ENCODE measurements at regions not wholly inside any gene's neighbourhood (a gene's known extent, or its start where the extent isn't known, plus 50 kb on each side); places are given as distances from the start of the nearest gene placed in this dataset.

DNA sequence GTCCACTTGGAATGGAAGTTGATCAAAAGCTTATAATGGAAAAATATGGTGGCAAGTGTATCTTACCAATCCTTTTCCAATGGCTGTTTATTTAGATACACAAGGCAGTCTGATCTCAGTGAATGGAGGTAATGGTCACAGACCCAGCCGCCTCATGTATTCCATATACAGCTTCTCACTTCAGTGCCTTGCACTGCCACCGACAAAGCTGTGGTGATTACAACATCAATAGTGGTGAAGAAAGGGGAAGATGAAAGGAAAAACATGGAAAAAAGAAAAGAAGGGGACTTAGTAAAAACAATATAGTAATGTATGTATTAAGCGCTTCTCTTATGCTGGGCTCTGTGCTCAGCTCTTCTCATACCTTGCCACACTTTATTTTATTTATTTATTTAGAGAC lies 297.3 kb upstream of the RASA1 start:
- no peaks in the 10 kb centered on the region for H3K79me2 ChIP-seq (replicated peaks; ENCODE audit: insufficient read depth, low read length)
- H3K27ac ChIP-seq (ENCODE audit: low read length) = no peak overlapping the region
- no peaks in the 10 kb centered on the region for H3F3A ChIP-seq (ENCODE audit: insufficient read depth, low read length, poor library complexity, severe bottlenecking)

DNA sequence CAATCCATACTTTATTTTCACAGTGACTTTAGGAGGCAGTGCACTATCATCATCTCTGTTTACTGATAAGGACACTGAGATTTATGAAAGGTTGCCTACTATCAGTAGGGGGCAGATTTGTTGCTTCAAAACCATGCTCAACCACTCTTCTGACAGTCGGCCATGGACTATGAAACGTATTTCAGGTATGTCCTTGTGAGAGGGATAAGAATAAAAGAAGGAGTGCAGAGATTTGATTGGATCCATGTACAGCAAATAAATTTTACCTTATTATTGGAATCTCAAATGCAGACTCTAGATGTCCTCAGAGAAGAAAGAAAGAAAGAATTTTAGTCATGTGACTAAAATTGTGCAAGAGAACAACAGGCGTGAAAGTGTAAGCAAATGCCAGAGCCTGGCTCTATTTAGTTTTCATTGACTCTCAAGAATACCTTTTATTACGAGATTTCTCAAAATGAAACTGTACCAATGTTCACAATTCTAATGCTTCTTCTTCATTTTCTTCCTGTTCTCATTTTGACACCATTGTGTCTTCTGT lies 296.6 kb upstream of the RASA1 start:
- Histone ChIP-seq H3K27ac (ENCODE audit: low read length) (no peak overlapping the region), H3K9me3 (ENCODE audit: low read length) (no peaks in the 10 kb centered on the region), H3K4me3 (ENCODE audit: low read length) (no peak overlapping the region), H3K4me2 (ENCODE audit: low read length) (no peak overlapping the region), H3K9me2 (ENCODE audit: insufficient read depth, low read length) (no peaks in the 10 kb centered on the region), H2AFZ (ENCODE audit: low read depth, low read length) (no peak overlapping the region), H3K79me2 (replicated peaks; ENCODE audit: insufficient read depth, low read length) (no peaks in the 10 kb centered on the region), H3K9ac (ENCODE audit: low read length) (no peak overlapping the region), H3K27me3 (ENCODE audit: insufficient read depth, low read depth, low read length) (no peaks in the 10 kb centered on the region), H3F3A (ENCODE audit: insufficient read depth, low read length, poor library complexity, severe bottlenecking) (no peaks in the 10 kb centered on the region), H4K20me1 (ENCODE audit: insufficient read depth) (no peaks in the 10 kb centered on the region), H3K36me3 (ENCODE audit: insufficient read depth, low read length) (no peaks in the 10 kb centered on the region)
- TF ChIP-seq RAD21 (conservative IDR thresholded peaks at IDR 0.05) = no peak
- no peak for TF ChIP-seq TAF1 (IDR thresholded peaks at IDR 0.05; ENCODE audit: low read depth)
- TF ChIP-seq EZH2 (IDR thresholded peaks at IDR 0.05; ENCODE audit: borderline replicate concordance, insufficient read depth, low read length, poor library complexity, severe bottlenecking) = no peak
- TF ChIP-seq, protein P1, sequence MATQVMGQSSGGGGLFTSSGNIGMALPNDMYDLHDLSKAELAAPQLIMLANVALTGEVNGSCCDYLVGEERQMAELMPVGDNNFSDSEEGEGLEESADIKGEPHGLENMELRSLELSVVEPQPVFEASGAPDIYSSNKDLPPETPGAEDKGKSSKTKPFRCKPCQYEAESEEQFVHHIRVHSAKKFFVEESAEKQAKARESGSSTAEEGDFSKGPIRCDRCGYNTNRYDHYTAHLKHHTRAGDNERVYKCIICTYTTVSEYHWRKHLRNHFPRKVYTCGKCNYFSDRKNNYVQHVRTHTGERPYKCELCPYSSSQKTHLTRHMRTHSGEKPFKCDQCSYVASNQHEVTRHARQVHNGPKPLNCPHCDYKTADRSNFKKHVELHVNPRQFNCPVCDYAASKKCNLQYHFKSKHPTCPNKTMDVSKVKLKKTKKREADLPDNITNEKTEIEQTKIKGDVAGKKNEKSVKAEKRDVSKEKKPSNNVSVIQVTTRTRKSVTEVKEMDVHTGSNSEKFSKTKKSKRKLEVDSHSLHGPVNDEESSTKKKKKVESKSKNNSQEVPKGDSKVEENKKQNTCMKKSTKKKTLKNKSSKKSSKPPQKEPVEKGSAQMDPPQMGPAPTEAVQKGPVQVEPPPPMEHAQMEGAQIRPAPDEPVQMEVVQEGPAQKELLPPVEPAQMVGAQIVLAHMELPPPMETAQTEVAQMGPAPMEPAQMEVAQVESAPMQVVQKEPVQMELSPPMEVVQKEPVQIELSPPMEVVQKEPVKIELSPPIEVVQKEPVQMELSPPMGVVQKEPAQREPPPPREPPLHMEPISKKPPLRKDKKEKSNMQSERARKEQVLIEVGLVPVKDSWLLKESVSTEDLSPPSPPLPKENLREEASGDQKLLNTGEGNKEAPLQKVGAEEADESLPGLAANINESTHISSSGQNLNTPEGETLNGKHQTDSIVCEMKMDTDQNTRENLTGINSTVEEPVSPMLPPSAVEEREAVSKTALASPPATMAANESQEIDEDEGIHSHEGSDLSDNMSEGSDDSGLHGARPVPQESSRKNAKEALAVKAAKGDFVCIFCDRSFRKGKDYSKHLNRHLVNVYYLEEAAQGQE (IDR thresholded peaks at IDR 0.05; ENCODE audit: borderline replicate concordance) = no peak
- TF ChIP-seq POLR2AphosphoS5 (IDR thresholded peaks at IDR 0.05) = no peak
- TF ChIP-seq, protein P2, sequence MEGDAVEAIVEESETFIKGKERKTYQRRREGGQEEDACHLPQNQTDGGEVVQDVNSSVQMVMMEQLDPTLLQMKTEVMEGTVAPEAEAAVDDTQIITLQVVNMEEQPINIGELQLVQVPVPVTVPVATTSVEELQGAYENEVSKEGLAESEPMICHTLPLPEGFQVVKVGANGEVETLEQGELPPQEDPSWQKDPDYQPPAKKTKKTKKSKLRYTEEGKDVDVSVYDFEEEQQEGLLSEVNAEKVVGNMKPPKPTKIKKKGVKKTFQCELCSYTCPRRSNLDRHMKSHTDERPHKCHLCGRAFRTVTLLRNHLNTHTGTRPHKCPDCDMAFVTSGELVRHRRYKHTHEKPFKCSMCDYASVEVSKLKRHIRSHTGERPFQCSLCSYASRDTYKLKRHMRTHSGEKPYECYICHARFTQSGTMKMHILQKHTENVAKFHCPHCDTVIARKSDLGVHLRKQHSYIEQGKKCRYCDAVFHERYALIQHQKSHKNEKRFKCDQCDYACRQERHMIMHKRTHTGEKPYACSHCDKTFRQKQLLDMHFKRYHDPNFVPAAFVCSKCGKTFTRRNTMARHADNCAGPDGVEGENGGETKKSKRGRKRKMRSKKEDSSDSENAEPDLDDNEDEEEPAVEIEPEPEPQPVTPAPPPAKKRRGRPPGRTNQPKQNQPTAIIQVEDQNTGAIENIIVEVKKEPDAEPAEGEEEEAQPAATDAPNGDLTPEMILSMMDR (IDR thresholded peaks at IDR 0.05; ENCODE audit: poor library complexity, severe bottlenecking) = no peak
- TF ChIP-seq MXI1 (conservative IDR thresholded peaks at IDR 0.05; ENCODE audit: poor library complexity, severe bottlenecking) = no peak
- no peak for TF ChIP-seq EP300 (conservative IDR thresholded peaks at IDR 0.05; ENCODE audit: poor library complexity, severe bottlenecking)
- TF ChIP-seq SMC3 (conservative IDR thresholded peaks at IDR 0.05; ENCODE audit: poor library complexity) = no peak

More for the DNA sequence above, 297.3 kb upstream of the RASA1 start:
- Histone ChIP-seq H3K4me3 (ENCODE audit: low read length) (no peak overlapping the region), H3K36me3 (ENCODE audit: insufficient read depth, low read length) (no peaks in the 10 kb centered on the region), H3K9me2 (ENCODE audit: insufficient read depth, low read length) (no peaks in the 10 kb centered on the region), H3K4me2 (ENCODE audit: low read length) (no peak overlapping the region), H2AFZ (ENCODE audit: low read depth, low read length) (no peak overlapping the region), H3K9me3 (ENCODE audit: low read length) (no peaks in the 10 kb centered on the region), H3K9ac (ENCODE audit: low read length) (no peak overlapping the region), H3K27me3 (ENCODE audit: insufficient read depth, low read depth, low read length) (no peaks in the 10 kb centered on the region), H4K20me1 (ENCODE audit: insufficient read depth) (no peaks in the 10 kb centered on the region)
- TF ChIP-seq, protein P1 (IDR thresholded peaks at IDR 0.05; ENCODE audit: borderline replicate concordance) = no peak
- TF ChIP-seq RAD21 (conservative IDR thresholded peaks at IDR 0.05) (no peak), POLR2AphosphoS5 (IDR thresholded peaks at IDR 0.05) (no peak), TAF1 (IDR thresholded peaks at IDR 0.05; ENCODE audit: low read depth) (no peak), EP300 (conservative IDR thresholded peaks at IDR 0.05; ENCODE audit: poor library complexity, severe bottlenecking) (no peak), SMC3 (conservative IDR thresholded peaks at IDR 0.05; ENCODE audit: poor library complexity) (no peak), MXI1 (conservative IDR thresholded peaks at IDR 0.05; ENCODE audit: poor library complexity, severe bottlenecking) (no peak), EZH2 (IDR thresholded peaks at IDR 0.05; ENCODE audit: borderline replicate concordance, insufficient read depth, low read length, poor library complexity, severe bottlenecking) (no peak)

All from neural cell (in vitro differentiated cells).